Ascending aorta (tissue), 2 donors: ENCODE measurements at regions not wholly inside any gene's neighbourhood (a gene's known extent, or its start where the extent isn't known, plus 50 kb on each side); places are given as distances from the start of the nearest gene placed in this dataset.

Source experiments
- DNase-seq, 2 donors: peaks; one replicate each; pipeline ENCODE4 v3.0.0-alpha.2; 2019; ENCODE audit warnings: low spot score in 2 of 2
- H3K27ac ChIP-seq, 2 donors: fragments of 200-600 bp; sonication (generic); one replicate each; pipeline ENCODE4 v1.5.1; 2016 to 2017; ENCODE audit warnings: mild to moderate bottlenecking in 1 of 2
- H3K27me3 ChIP-seq: fragments of 200-600 bp; sonication (generic); one replicate; pipeline ENCODE4 v1.5.1; 2017
- H3K36me3 ChIP-seq, 2 donors: fragments of 200-600 bp; sonication (generic); one replicate each; pipeline ENCODE4 v1.5.1; 2016
- H3K4me1 ChIP-seq, 2 donors: fragments of 200-600 bp; sonication (generic); one replicate each; pipeline ENCODE4 v1.5.1; 2016 to 2017; ENCODE audit warnings: mild to moderate bottlenecking in 1 of 2
- H3K4me3 ChIP-seq, 2 donors: fragments of 200-600 bp; sonication (generic); one replicate each; pipeline ENCODE4 v1.5.1; 2016 to 2017; ENCODE audit warnings: mild to moderate bottlenecking in 1 of 2
- H3K9me3 ChIP-seq, 2 donors: fragments of 200-600 bp; sonication (generic); one replicate each; pipeline ENCODE4 v1.5.1; 2016
- CTCF ChIP-seq, 3 experiments: fragments of 200-600 bp in 2 of 3; fragments of 450-650 bp in 1 of 3; sonication (generic) in 2 of 3; IDR thresholded peaks; one replicate each; pipeline ENCODE4 v1.5.1; 2016 to 2019; ENCODE audit warnings: antibody characterized with exemption in 3 of 3, mild to moderate bottlenecking in 1 of 3, moderate library complexity in 1 of 3
- intact Hi-C: fragments of 100-400 bp; cut with DNase I; formaldehyde crosslinking; loops from one replicate; pipeline ENCODE4 v1.15.1; 2023

GRCh38 chr2:67984600-67984999 lies 78.2 kb downstream of the C1D start:
- no peak for DNase-seq
- intact Hi-C loops: no loop called here
- H3K36me3 ChIP-seq: no peaks in the 10 kb centered on the region
- no peak overlapping the region for H3K4me3 ChIP-seq
- H3K27ac ChIP-seq: no peak overlapping the region
- no peaks in the 10 kb centered on the region for H3K4me1 ChIP-seq
- H3K9me3 ChIP-seq: peaks cover 7 to 9% of the 10 kb centered on the region in 2 donors
- no peak for TF ChIP-seq CTCF (IDR thresholded peaks at IDR 0.05)
- no peaks in the 10 kb centered on the region for H3K27me3 ChIP-seq

GRCh38 chr2:67985586-67985985 lies 77.2 kb downstream of the C1D start:
- no peak for DNase-seq
- intact Hi-C loops: no loop called here
- no peak for TF ChIP-seq CTCF (IDR thresholded peaks at IDR 0.05)
- Histone ChIP-seq H3K4me3 (no peak overlapping the region), H3K36me3 (no peaks in the 10 kb centered on the region), H3K9me3 (peaks cover 3 to 6% of the 10 kb centered on the region in 2 donors), H3K27me3 (no peaks in the 10 kb centered on the region), H3K4me1 (no peaks in the 10 kb centered on the region), H3K27ac (no peak overlapping the region)

GRCh38 chr2:67986258-67986657 lies 76.5 kb downstream of the C1D start:
- intact Hi-C loops: no loop called here
- no peak for DNase-seq

More at GRCh38 chr2:67986258-67986657, 76.5 kb downstream of the C1D start:
- no peaks in the 10 kb centered on the region for H3K36me3 ChIP-seq
- no peak overlapping the region for H3K27ac ChIP-seq
- no peak overlapping the region for H3K4me3 ChIP-seq
- no peak for TF ChIP-seq CTCF (IDR thresholded peaks at IDR 0.05)
- H3K9me3 ChIP-seq: no peaks in the 10 kb centered on the region
- H3K4me1 ChIP-seq: no peaks in the 10 kb centered on the region
- no peaks in the 10 kb centered on the region for H3K27me3 ChIP-seq
